MCF 10A (cell line): ENCODE measurements at regions not wholly inside any gene's neighbourhood (a gene's known extent, or its start where the extent isn't known, plus 50 kb on each side); places are given as distances from the start of the nearest gene placed in this dataset.

ENCODE experiments used
- BruUV-seq: library from RNA; stranded (reverse); fragments of 400-500 nt; replicated peaks from 2 replicates; lab custom pipeline; 2021; lab: Mats Ljungman, UMichigan
- CTCF ChIA-PET: fragments of 300-600 bp; sonication (Branson Sonifier 250); formaldehyde crosslinking; extraction: SDS; loops from one replicate; lab custom pipeline; 2021; ENCODE audit warnings: antibody characterized with exemption, inconsistent platforms; lab: Yijun Ruan, JAX
- POLR2A ChIA-PET: fragments of 300-600, 350-650 bp; sonication (Branson Sonifier 250); formaldehyde crosslinking; extraction: SDS; loops from one replicate; lab custom pipeline; 2020; ENCODE audit warnings: antibody characterized with exemption, inconsistent platforms; lab: Yijun Ruan, JAX
- DNase-seq: peaks from one replicate; pipeline ENCODE4 v3.0.0-alpha.2; 2018; ENCODE audit not compliant: unreplicated experiment
- H3K27ac Mint-ChIP-seq: one replicate; pipeline ENCODE4 v1.8.0; 2022; ENCODE audit warnings: mild to moderate bottlenecking, low read depth, mixed read lengths; ENCODE audit not compliant: unreplicated experiment
- H3K27me3 Mint-ChIP-seq: one replicate; pipeline ENCODE4 v1.8.0; 2022; ENCODE audit warnings: mixed read lengths; ENCODE audit not compliant: insufficient read depth, unreplicated experiment
- H3K36me3 Mint-ChIP-seq: one replicate; pipeline ENCODE4 v1.8.0; 2022; ENCODE audit warnings: mild to moderate bottlenecking, moderate library complexity, mixed read lengths; ENCODE audit not compliant: insufficient read depth, unreplicated experiment
- H3K4me1 Mint-ChIP-seq: one replicate; pipeline ENCODE4 v1.8.0; 2022; ENCODE audit warnings: mixed read lengths; ENCODE audit not compliant: insufficient read depth, unreplicated experiment
- H3K4me3 Mint-ChIP-seq: one replicate; pipeline ENCODE4 v1.8.0; 2022; ENCODE audit warnings: mild to moderate bottlenecking, moderate library complexity, mixed read lengths; ENCODE audit not compliant: unreplicated experiment
- H3K9me3 Mint-ChIP-seq: one replicate; pipeline ENCODE4 v1.8.0; 2022; ENCODE audit warnings: mixed read lengths; ENCODE audit not compliant: unreplicated experiment
- intact Hi-C: fragments of 100-400 bp; cut with micrococcal nuclease; formaldehyde crosslinking; loops from 2 replicates; pipeline ENCODE4 v1.14.1; 2022
- TF ChIP-seq, protein P1 (sequence below): fragments of 200-600 bp; IDR thresholded peaks from one replicate; pipeline ENCODE4 v1.8.0; 2022; ENCODE audit warnings: antibody characterized with exemption, mild to moderate bottlenecking; ENCODE audit not compliant: unreplicated experiment

DNA sequence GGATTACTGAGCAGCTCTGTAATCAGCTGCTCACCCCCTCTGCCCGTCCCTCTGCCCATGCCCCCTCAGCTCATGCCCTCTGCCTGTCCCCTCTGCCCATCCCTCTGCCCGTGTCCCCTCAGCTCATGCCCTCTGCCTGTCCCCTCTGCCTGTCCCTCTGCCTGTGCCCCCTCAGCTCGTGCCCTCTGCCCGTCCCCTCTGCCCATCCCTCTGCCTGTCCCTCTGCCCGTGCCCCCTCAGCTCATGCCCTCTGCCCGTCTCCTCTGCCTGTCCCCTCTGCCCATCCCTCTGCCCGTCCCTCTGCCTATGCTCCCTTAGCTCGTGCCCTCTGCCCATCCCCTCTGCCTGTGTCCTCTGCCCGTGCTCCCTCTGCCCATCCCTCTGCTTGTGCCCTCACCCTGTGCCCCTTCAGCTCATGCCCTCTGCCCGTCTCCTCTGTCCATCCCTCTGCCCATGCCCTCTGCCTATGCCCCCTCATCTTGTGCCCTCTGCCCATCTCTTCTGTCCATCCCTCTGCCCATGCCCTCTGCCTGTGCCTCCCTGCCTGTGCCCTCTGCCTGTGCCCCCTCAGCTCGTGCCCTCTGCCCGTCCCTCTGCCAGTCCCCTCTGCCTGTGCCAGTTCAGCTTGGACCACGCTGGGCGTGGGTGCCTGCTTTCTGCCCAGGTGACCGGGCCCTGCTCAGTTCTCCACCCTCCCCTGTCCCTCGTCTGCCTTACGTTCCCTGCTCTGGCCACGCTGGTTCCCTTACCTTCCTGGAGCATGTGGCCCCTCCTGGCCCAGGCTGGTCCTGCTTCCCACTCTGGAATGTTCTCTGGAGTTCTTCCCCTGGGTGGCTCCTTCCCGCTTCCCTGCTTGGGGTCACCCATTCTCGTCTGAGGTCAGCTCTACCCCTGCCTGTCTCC lies 97.6 kb downstream of the NPIPB11 start:
- ChIA-PET POLR2A (no interaction called here), CTCF (interaction anchor here (0.6 to 0.7 kb wide), 2 partner anchors 32 to 510 kb away, joined by 3 to 4 read pairs; no protein-coding TSS in a partner anchor)
- DNase-seq: no peak
- H3K27ac Mint-ChIP-seq: no peak overlapping the region
- intact Hi-C loops: no loop called here
- no peak overlapping the region for H3K4me3 Mint-ChIP-seq
- BruUV-seq: no TSS peak
- no peaks in the 10 kb centered on the region for H3K4me1 Mint-ChIP-seq
- no peaks in the 10 kb centered on the region for H3K36me3 Mint-ChIP-seq
- no peaks in the 10 kb centered on the region for H3K27me3 Mint-ChIP-seq
- no peaks in the 10 kb centered on the region for H3K9me3 Mint-ChIP-seq
- TF ChIP-seq, protein P1, sequence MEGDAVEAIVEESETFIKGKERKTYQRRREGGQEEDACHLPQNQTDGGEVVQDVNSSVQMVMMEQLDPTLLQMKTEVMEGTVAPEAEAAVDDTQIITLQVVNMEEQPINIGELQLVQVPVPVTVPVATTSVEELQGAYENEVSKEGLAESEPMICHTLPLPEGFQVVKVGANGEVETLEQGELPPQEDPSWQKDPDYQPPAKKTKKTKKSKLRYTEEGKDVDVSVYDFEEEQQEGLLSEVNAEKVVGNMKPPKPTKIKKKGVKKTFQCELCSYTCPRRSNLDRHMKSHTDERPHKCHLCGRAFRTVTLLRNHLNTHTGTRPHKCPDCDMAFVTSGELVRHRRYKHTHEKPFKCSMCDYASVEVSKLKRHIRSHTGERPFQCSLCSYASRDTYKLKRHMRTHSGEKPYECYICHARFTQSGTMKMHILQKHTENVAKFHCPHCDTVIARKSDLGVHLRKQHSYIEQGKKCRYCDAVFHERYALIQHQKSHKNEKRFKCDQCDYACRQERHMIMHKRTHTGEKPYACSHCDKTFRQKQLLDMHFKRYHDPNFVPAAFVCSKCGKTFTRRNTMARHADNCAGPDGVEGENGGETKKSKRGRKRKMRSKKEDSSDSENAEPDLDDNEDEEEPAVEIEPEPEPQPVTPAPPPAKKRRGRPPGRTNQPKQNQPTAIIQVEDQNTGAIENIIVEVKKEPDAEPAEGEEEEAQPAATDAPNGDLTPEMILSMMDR: no peak

DNA sequence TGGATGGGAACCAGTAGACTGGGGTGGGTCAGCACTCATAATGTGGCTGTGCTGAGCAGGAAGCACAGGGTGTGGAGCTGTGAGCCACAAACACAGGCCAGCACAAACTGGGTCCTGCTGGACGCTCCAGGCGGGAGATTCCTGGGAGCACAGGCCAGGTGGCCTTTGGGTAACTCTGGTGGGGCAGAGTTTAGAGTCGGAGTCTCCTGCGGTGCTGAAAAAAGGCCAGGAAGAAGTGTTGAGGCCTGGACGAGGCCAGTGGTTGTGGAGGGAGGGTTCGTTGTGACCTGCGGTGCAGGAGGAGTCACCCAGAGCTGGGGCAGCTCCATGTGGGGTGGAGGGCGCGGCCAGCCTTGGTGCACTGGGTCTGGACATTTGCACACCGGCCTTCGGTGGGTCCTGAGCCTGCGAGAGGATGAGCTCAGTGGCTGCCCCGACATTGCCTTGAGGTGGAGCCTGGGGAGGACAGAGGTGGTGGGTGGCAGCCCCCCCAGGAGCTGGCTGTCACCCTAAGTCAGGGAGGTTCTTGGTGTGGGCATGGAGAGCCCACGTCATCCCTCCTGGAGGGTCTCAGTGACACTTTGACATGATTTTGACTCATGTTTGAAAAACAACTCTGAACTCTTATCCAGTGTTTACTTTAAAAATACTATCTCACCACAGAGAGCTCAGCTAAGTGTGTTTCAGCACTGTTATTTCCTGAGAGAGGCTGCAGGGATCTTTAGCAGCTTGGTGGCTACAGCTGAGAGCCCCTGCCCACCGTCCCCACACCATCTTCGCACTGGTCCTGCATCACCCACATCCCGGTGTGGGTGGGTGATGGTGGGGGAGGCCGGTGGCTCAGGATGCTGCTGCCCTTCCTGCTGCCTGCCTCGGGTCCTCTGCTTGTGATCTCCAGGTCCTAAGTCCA lies 98.7 kb downstream of the NPIPB11 start:
- no TSS peak for BruUV-seq
- Mint-ChIP-seq H3K4me1 (no peaks in the 10 kb centered on the region), H3K9me3 (no peaks in the 10 kb centered on the region), H3K27me3 (no peaks in the 10 kb centered on the region), H3K27ac (no peak overlapping the region), H3K4me3 (no peak overlapping the region), H3K36me3 (no peaks in the 10 kb centered on the region)
- CTCF ChIA-PET: interaction anchor here (0.5 to 0.6 kb wide), 3 partner anchors 182 to 511 kb away, joined by 3 to 4 read pairs (median 3); no protein-coding TSS in a partner anchor
- POLR2A ChIA-PET: no interaction called here
- intact Hi-C loops: no loop called here
- no peak for DNase-seq
- TF ChIP-seq, protein P1: no peak

DNA sequence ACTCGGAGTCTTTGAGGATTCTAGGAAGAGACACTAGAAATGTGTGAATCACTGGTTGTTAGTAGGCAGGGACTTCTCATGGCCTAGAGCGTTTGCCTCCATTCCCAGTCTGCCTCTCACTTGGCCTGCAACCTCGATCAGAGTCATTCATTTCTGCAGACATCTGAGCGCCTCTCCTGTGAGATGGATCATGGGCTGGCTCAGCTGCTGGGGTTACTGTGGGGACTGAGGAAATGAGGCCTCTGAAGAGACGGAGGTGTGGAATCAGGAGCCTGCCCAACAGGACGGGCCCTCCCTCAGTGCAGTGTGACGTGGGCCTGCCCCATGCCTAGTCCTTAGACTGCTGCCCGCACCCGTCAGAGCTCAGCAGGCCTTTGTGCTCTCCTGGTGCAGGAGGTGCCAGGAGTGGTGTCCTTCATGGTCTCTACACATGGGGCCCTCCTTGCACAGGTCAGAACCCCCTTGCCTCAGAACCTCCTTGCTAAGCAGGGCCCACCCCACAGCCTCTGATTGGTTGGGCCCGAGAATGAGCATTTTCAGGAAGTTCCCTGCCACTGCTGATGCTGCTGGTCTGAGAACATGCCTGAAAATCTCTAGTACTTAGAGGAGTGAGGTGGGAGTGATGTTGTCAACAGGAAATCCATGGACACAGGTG lies 99.4 kb downstream of the NPIPB11 start:
- BruUV-seq: no TSS peak
- Mint-ChIP-seq H3K27ac (no peak overlapping the region), H3K4me3 (no peak overlapping the region), H3K4me1 (no peaks in the 10 kb centered on the region), H3K9me3 (no peaks in the 10 kb centered on the region), H3K27me3 (no peaks in the 10 kb centered on the region), H3K36me3 (no peaks in the 10 kb centered on the region)
- ChIA-PET POLR2A (no interaction called here), CTCF (interaction anchor here (0.5 kb wide), 1 partner anchor 181 kb away, joined by 3 read pairs; no protein-coding TSS in a partner anchor)
- TF ChIP-seq, protein P1: no peak
- intact Hi-C loops: no loop called here
- DNase-seq: no peak
